Lung (tissue), 12 donors: ENCODE measurements at regions not wholly inside any gene's neighbourhood (a gene's known extent, or its start where the extent isn't known, plus 50 kb on each side); places are given as distances from the start of the nearest gene placed in this dataset. TPM values are rescaled to one million over a fixed set of nuclear protein-coding genes. Genes with fewer than 3 reads are reported as not detected.

Experiments used
- ATAC-seq: fragments of 200-7000 bp; cut with Tn5 transposase; one replicate; pipeline ENCODE4 v1.9.1; 2020; ENCODE audit warnings: moderate number of reproducible peaks; ENCODE audit not compliant: insufficient read depth, low FRiP score
- DNase-seq, 3 donors: peaks; one replicate each; pipeline ENCODE4 v3.0.0-alpha.2; 2013 to 2017
- H3K27ac ChIP-seq, 2 donors: one replicate each; pipeline ENCODE4 v1.5.1; 2013; ENCODE audit warnings: mild to moderate bottlenecking in 2 of 2, moderate library complexity in 2 of 2, control low read depth in 1 of 2, inconsistent platforms in 1 of 2, low read depth in 1 of 2, low read length in 1 of 2
- H3K27me3 ChIP-seq, 3 donors: one replicate each; pipeline ENCODE4 v1.5.1; 2013; ENCODE audit warnings: low read length in 2 of 3; ENCODE audit not compliant: control insufficient read depth in 3 of 3, insufficient read depth in 3 of 3
- H3K36me3 ChIP-seq, 4 donors: one replicate each; pipeline ENCODE4 v1.5.1; 2013; ENCODE audit warnings: low read length in 4 of 4, mild to moderate bottlenecking in 1 of 4, moderate library complexity in 1 of 4; ENCODE audit not compliant: control insufficient read depth in 4 of 4, insufficient read depth in 4 of 4
- H3K4me1 ChIP-seq, 5 donors: one replicate each; pipeline ENCODE4 v1.5.1; 2013; ENCODE audit warnings: low read length in 5 of 5, mild to moderate bottlenecking in 2 of 5, moderate library complexity in 1 of 5; ENCODE audit not compliant: control insufficient read depth in 5 of 5, insufficient read depth in 5 of 5
- H3K4me3 ChIP-seq: one replicate; pipeline ENCODE4 v1.5.1; 2013; ENCODE audit warnings: mild to moderate bottlenecking, control low read depth, moderate library complexity
- H3K9ac ChIP-seq, 2 donors: one replicate each; pipeline ENCODE4 v1.5.1; 2013; ENCODE audit warnings: low read length in 2 of 2, control low read depth in 1 of 2; ENCODE audit not compliant: insufficient read depth in 1 of 2
- H3K9me3 ChIP-seq, 4 donors: one replicate each; pipeline ENCODE4 v1.5.1; 2013; ENCODE audit warnings: low read length in 3 of 4, mild to moderate bottlenecking in 1 of 4, moderate library complexity in 1 of 4; ENCODE audit not compliant: control insufficient read depth in 4 of 4, insufficient read depth in 3 of 4
- WGBS, 2 donors: extraction: QIAGEN DNeasy Blood & Tissue Kit; methylation state at CpG; one replicate each; pipeline ENCODE4 v1.1.7; 2013; 5-methylcytosine and 5-hydroxymethylcytosine counted together
- small RNA-seq: library from RNA; depleted of rRNA; stranded (forward); fragments of <200 nt; gene quantifications from one replicate; pipeline ENCODE3, GENCODE V24; 2014; ENCODE audit warnings: low replicate concordance
- TF ChIP-seq, protein P1 (sequence below): IDR thresholded peaks from 2 replicates; pipeline ENCODE4 v1.5.1; 2012; ENCODE audit warnings: mild to moderate bottlenecking; ENCODE audit errors: control extremely low read depth, extremely low read depth
- donor health status: control.
- donor health status: control.
- donor health status: Bipolar disorder and iron deficiency.
- donor health status: healthy.
- donor health status: DM: yes; HTN: yes; CAD: no.

DNA sequence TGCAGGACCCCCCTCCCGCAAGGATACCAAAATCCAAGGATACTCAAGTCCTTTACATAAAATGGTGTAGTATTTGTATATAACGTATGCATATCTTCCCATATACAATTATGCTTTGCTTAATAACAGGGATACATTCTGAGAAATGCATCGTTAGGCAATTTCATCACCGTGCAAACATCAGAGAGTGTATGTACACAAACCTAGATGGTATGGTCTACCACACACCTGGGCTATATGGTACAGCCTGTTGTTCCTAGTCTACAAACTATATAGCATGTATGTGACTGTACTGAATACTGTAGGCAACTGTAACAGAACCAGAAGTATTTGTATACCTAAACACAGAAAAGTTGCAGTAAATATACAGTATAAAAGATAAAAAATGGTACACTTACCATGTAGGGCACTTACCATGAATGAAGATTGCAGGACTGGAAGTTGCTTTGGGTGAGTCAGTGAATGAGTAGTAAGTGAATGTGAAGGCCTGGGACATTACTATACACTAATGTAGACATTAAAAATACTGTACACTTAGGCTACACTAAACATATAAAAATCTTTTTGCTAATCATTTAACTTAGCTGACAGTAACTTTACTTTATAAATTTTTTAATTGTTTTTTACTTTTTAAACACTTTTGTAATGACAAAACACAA, 141.1 kb downstream of the SLC41A2 start:
- WGBS, 2 donors = 80 to 93% methylated on average over 4 of the region's 4 CpGs

DNA sequence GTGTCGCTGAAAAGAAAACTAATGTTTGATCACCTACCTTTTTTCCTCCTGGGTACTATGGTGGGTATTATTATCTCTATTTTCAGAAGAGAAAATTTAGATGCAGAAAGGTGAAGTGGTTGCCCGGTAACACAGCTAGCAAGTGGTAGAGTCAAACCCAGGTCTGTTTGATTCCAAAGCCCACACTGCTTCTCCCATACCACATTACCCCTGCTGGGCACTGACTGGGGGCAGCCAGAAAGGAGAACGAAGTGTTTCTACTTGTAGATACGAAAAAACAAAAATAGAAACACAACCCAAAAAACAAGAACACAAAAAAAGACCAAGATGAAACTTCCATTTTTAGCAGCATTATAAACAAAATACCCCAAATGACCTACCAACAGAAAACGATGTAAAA, 142.2 kb downstream of the SLC41A2 start:
- Histone ChIP-seq H3K4me1 (no peaks in the 10 kb centered on the region), H3K9ac (no peak overlapping the region), H3K36me3 (peaks cover 0 to 1% (median 0%) of the 10 kb centered on the region in 4 donors), H3K27me3 (no peaks in the 10 kb centered on the region), H3K27ac (no peak overlapping the region), H3K4me3 (no peak overlapping the region), H3K9me3 (no peaks in the 10 kb centered on the region)
- TF ChIP-seq, protein P1, sequence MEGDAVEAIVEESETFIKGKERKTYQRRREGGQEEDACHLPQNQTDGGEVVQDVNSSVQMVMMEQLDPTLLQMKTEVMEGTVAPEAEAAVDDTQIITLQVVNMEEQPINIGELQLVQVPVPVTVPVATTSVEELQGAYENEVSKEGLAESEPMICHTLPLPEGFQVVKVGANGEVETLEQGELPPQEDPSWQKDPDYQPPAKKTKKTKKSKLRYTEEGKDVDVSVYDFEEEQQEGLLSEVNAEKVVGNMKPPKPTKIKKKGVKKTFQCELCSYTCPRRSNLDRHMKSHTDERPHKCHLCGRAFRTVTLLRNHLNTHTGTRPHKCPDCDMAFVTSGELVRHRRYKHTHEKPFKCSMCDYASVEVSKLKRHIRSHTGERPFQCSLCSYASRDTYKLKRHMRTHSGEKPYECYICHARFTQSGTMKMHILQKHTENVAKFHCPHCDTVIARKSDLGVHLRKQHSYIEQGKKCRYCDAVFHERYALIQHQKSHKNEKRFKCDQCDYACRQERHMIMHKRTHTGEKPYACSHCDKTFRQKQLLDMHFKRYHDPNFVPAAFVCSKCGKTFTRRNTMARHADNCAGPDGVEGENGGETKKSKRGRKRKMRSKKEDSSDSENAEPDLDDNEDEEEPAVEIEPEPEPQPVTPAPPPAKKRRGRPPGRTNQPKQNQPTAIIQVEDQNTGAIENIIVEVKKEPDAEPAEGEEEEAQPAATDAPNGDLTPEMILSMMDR = no peak
- no peak for ATAC-seq
- no peak for DNase-seq
- 85 to 91% methylated on average over 5 of the region's 5 CpGs for WGBS, 2 donors

More for the DNA sequence above, 141.1 kb downstream of the SLC41A2 start:
- DNase-seq (no peak), ATAC-seq (no peak)
- H3K27ac ChIP-seq = no peak overlapping the region
- H3K4me3 ChIP-seq = no peak overlapping the region
- no peak overlapping the region for H3K9ac ChIP-seq
- no peaks in the 10 kb centered on the region for H3K4me1 ChIP-seq
- no peaks in the 10 kb centered on the region for H3K27me3 ChIP-seq
- no peaks in the 10 kb centered on the region for H3K9me3 ChIP-seq
- H3K36me3 ChIP-seq = peaks cover 0 to 1% (median 0%) of the 10 kb centered on the region in 4 donors
- TF ChIP-seq, protein P1 = no peak

DNA sequence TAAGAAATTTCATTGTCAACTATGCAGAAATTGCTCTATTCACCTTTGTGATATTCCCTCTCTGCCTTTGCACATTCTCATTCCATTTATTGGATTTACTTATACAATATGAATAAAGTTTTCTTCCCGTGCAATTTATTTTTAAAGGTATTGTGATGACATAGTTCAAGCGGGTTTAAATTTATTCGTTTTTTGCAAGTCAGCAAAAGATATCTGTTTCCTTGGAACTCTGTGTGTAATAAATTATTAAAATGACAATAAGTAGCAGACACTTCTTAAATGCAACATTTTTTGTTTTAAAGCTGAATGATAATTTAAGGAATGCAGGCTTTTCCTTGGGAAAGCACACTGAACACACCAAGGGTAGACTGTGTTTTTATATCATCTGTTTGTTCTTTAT, 143.1 kb downstream of the SLC41A2 start:
- H3K27me3 ChIP-seq = no peaks in the 10 kb centered on the region
- no peaks in the 10 kb centered on the region for H3K9me3 ChIP-seq
- H3K4me3 ChIP-seq = no peak overlapping the region
- WGBS, 2 donors = 63 to 78% methylated on average over 3 of the region's 3 CpGs
- H3K27ac ChIP-seq = no peak overlapping the region
- peaks cover 0 to 1% (median 0%) of the 10 kb centered on the region in 4 donors for H3K36me3 ChIP-seq
- ATAC-seq = no peak
- no peaks in the 10 kb centered on the region for H3K4me1 ChIP-seq
- TF ChIP-seq, protein P1 = no peak
- no peak for DNase-seq
- no peak overlapping the region for H3K9ac ChIP-seq

Small RNA genes lying in the stretch of these regions (small RNA-seq; reads per million reads assigned to genes)
- gene RF00019 = not detected
